ENCODE measurements at regions not wholly inside any gene's neighbourhood (a gene's known extent, or its start where the extent isn't known, plus 50 kb on each side); places are given as distances from the start of the nearest gene placed in this dataset.

GRCh38 chr4:175999944-176000343 lies 65.7 kb upstream of the WDR17 start:
- no peak for TF ChIP-seq CTCF (IDR thresholded peaks at IDR 0.05; ENCODE audit: insufficient read depth, low read length, poor library complexity, severe bottlenecking)
- H3K36me3 ChIP-seq (ENCODE audit: control insufficient read depth, insufficient read depth, low read length), result no peaks in the 10 kb centered on the region
- no peak overlapping the region for H3K4me3 ChIP-seq (replicated peaks; ENCODE audit: low read depth, low read length)
- peaks cover 2% of the 10 kb centered on the region for H3K27me3 ChIP-seq (replicated peaks; ENCODE audit: control insufficient read depth, insufficient read depth, low read length)
- DNase-seq (ENCODE audit: extremely low read depth, insufficient read length), result no peak

GRCh38 chr4:176001151-176002006 lies 64.3 kb upstream of the WDR17 start:
- DNase-seq (ENCODE audit: extremely low read depth, insufficient read length), result peak; percentile 42
- Histone ChIP-seq H3K4me3 (replicated peaks; ENCODE audit: low read depth, low read length) (peak overlapping the region; percentile 59), H3K27me3 (replicated peaks; ENCODE audit: control insufficient read depth, insufficient read depth, low read length) (peaks cover 2% of the 10 kb centered on the region), H3K36me3 (ENCODE audit: control insufficient read depth, insufficient read depth, low read length) (no peaks in the 10 kb centered on the region)
- no peak for TF ChIP-seq CTCF (IDR thresholded peaks at IDR 0.05; ENCODE audit: insufficient read depth, low read length, poor library complexity, severe bottlenecking)

GRCh38 chr4:176002007-176002613 lies 63.5 kb upstream of the WDR17 start:
- H3K27me3 ChIP-seq (replicated peaks; ENCODE audit: control insufficient read depth, insufficient read depth, low read length), result peaks cover 2% of the 10 kb centered on the region
- peak overlapping the region; percentile 59 for H3K4me3 ChIP-seq (replicated peaks; ENCODE audit: low read depth, low read length)
- TF ChIP-seq CTCF (IDR thresholded peaks at IDR 0.05; ENCODE audit: insufficient read depth, low read length, poor library complexity, severe bottlenecking), result no peak
- no peaks in the 10 kb centered on the region for H3K36me3 ChIP-seq (ENCODE audit: control insufficient read depth, insufficient read depth, low read length)
- DNase-seq (ENCODE audit: extremely low read depth, insufficient read length), result peak; percentile 84

GRCh38 chr4:176005766-176006165 lies 59.9 kb upstream of the WDR17 start:
- H3K36me3 ChIP-seq (ENCODE audit: control insufficient read depth, insufficient read depth, low read length), result no peaks in the 10 kb centered on the region
- H3K27me3 ChIP-seq (replicated peaks; ENCODE audit: control insufficient read depth, insufficient read depth, low read length), result peaks cover 2% of the 10 kb centered on the region
- no peak for DNase-seq (ENCODE audit: extremely low read depth, insufficient read length)
- no peak for TF ChIP-seq CTCF (IDR thresholded peaks at IDR 0.05; ENCODE audit: insufficient read depth, low read length, poor library complexity, severe bottlenecking)
- H3K4me3 ChIP-seq (replicated peaks; ENCODE audit: low read depth, low read length), result no peak overlapping the region

- Histone ChIP-seq H3K4me3 (replicated peaks; ENCODE audit: low read depth, low read length) (no peak overlapping the region), H3K36me3 (ENCODE audit: control insufficient read depth, insufficient read depth, low read length) (no peaks in the 10 kb centered on the region), H3K27me3 (replicated peaks; ENCODE audit: control insufficient read depth, insufficient read depth, low read length) (no peaks in the 10 kb centered on the region)
- DNase-seq (ENCODE audit: extremely low read depth, insufficient read length), result no peak
- no peak for TF ChIP-seq CTCF (IDR thresholded peaks at IDR 0.05; ENCODE audit: insufficient read depth, low read length, poor library complexity, severe bottlenecking)
Observed at GRCh38 chr4:176009254-176009653, 56.4 kb upstream of the WDR17 start.
